HL-60 (cell line): ENCODE measurements at regions not wholly inside any gene's neighbourhood (a gene's known extent, or its start where the extent isn't known, plus 50 kb on each side); places are given as distances from the start of the nearest gene placed in this dataset.

Experiments
- DNase-seq, 2 experiments: peaks; one replicate each; pipeline ENCODE4 v3.0.0-alpha.2; 2010 to 2020; ENCODE audit warnings: low read depth in 1 of 2, low spot score in 1 of 2
- H3K27ac ChIP-seq: fragments of 250-450 bp; sonication (Bioruptor Pico); replicated peaks from 2 replicates; pipeline ENCODE4 v1.5.1; 2020; ENCODE audit warnings: mild to moderate bottlenecking, moderate library complexity
- H3K27me3 ChIP-seq: fragments of 250-450 bp; sonication (Bioruptor Pico); 2 replicates; pipeline ENCODE4 v1.5.1; 2021; ENCODE audit warnings: mild to moderate bottlenecking, moderate library complexity; ENCODE audit not compliant: insufficient read depth, poor library complexity, severe bottlenecking
- H3K4me3 ChIP-seq: replicated peaks from 2 replicates; pipeline ENCODE4 v1.5.1; 2011; ENCODE audit warnings: mild to moderate bottlenecking, control low read depth, low read length; ENCODE audit not compliant: insufficient read depth
- CTCF ChIP-seq: IDR thresholded peaks from one replicate; pipeline ENCODE4 v1.5.1; 2011; ENCODE audit warnings: low read length, control low read depth, inconsistent platforms; ENCODE audit not compliant: insufficient read depth
- GABPA ChIP-seq: IDR thresholded peaks from 2 replicates; pipeline ENCODE4 v1.6.1; 2012; ENCODE audit warnings: low read depth
- POLR2AphosphoS5 ChIP-seq: IDR thresholded peaks from 2 replicates; pipeline ENCODE4 v1.6.1; 2012; ENCODE audit warnings: low read depth
- REST ChIP-seq: IDR thresholded peaks from 2 replicates; pipeline ENCODE4 v1.6.1; 2012; ENCODE audit warnings: low read depth; ENCODE audit not compliant: insufficient replicate concordance
- SPI1 ChIP-seq: IDR thresholded peaks from 2 replicates; pipeline ENCODE4 v1.6.1; 2012; ENCODE audit warnings: low read depth, mild to moderate bottlenecking, borderline replicate concordance

- DNase-seq = no peak
- no peaks in the 10 kb centered on the region for H3K27me3 ChIP-seq
- no peak for TF ChIP-seq CTCF
- no peak for TF ChIP-seq POLR2AphosphoS5
- TF ChIP-seq SPI1 = no peak
- no peak for TF ChIP-seq REST
- no peak for TF ChIP-seq GABPA
- no peak overlapping the region for H3K27ac ChIP-seq
- no peak overlapping the region for H3K4me3 ChIP-seq
These were observed 218.5 kb upstream of the SLC30A5 start for GRCh38 chr5:68875351-68875750.

GRCh38 chr5:68883436-68883835 is 210.4 kb upstream of the SLC30A5 start:
- H3K4me3 ChIP-seq = no peak overlapping the region
- H3K27me3 ChIP-seq = no peaks in the 10 kb centered on the region
- TF ChIP-seq REST (no peak), CTCF (no peak), POLR2AphosphoS5 (no peak)
- DNase-seq = no peak
- H3K27ac ChIP-seq = no peak overlapping the region

- DNase-seq = no peak
- no peak overlapping the region for H3K4me3 ChIP-seq
- H3K27me3 ChIP-seq = no peaks in the 10 kb centered on the region
- H3K27ac ChIP-seq = no peak overlapping the region
- TF ChIP-seq POLR2AphosphoS5 (no peak), SPI1 (no peak), GABPA (no peak), REST (no peak), CTCF (no peak)
These were observed 209.6 kb upstream of the SLC30A5 start for GRCh38 chr5:68884144-68884754.
